ENCODE measurements at regions not wholly inside any gene's neighbourhood (a gene's known extent, or its start where the extent isn't known, plus 50 kb on each side); places are given as distances from the start of the nearest gene placed in this dataset.
"Not testable (repeated sequence)": the region's sequence is repeated elsewhere in the genome, so short reads cannot be mapped to it uniquely, and the experiment has no call there.

GRCh38 chr15:99453637-99454030 is 112.2 kb upstream of the MEF2A start:
- TF ChIP-seq Cebpa-rat (IDR thresholded peaks at IDR 0.05), result no peak
- H3K27ac ChIP-seq, result peak overlapping the region; percentile 77 to 98 (median 95)
- peak overlapping the region; percentile 90 to 98 (median 95) for H3K4me2 ChIP-seq
- H3K4me1 ChIP-seq, result peaks cover 74 to 95% (median 87%) of the 10 kb centered on the region in 10 experiments
- H3K9me3 ChIP-seq (replicated peaks in 1 of 11), result peaks cover 0 to 17% (median 6%) of the 10 kb centered on the region in 11 experiments; a peak in 9 of 22 replicates
- no peaks in the 10 kb centered on the region for H4K20me1 ChIP-seq
- H3K27me3 ChIP-seq, result no peaks in the 10 kb centered on the region
- H3K9ac ChIP-seq, result peak overlapping the region; percentile 60 to 86 (median 80); a peak in 20 of 22 replicates
- no peaks in the 10 kb centered on the region for H3K36me3 ChIP-seq
- peak overlapping the region in 5 of 10 experiments; percentile 5 to 62 (median 48); a peak in 10 of 20 replicates for H3K4me3 ChIP-seq

GRCh38 chr15:99454107-99454809 is 111.5 kb upstream of the MEF2A start:
- Histone ChIP-seq H3K27me3 (no peaks in the 10 kb centered on the region), H3K4me2 (peak overlapping the region; percentile 90 to 98 (median 95))

GRCh38 chr15:99454941-99455788 is 110.6 kb upstream of the MEF2A start:
- Histone ChIP-seq H3K9me3 (replicated peaks in 1 of 11) (peaks cover 0 to 23% (median 12%) of the 10 kb centered on the region in 11 experiments; a peak in 18 of 22 replicates), H3K27ac (peak overlapping the region; percentile 62 to 98 (median 95)), H3K36me3 (no peaks in the 10 kb centered on the region), H3K4me2 (peak overlapping the region; percentile 90 to 98 (median 95)), H3K4me1 (peaks cover 64 to 84% (median 72%) of the 10 kb centered on the region in 10 experiments), H4K20me1 (no peaks in the 10 kb centered on the region), H3K27me3 (no peaks in the 10 kb centered on the region), H3K4me3 (peak overlapping the region in 3 of 10 experiments; percentile 21 to 48 (median 37); a peak in 7 of 20 replicates), H3K9ac (peak overlapping the region; percentile 48 to 86 (median 81); a peak in 21 of 22 replicates)
- TF ChIP-seq Cebpa-rat (IDR thresholded peaks at IDR 0.05), result no peak

More at GRCh38 chr15:99454107-99454809, 111.5 kb upstream of the MEF2A start:
- H3K36me3 ChIP-seq, result no peaks in the 10 kb centered on the region
- peak overlapping the region in 3 of 10 experiments; percentile 37 to 48 (median 47); a peak in 9 of 20 replicates for H3K4me3 ChIP-seq
- no peak for TF ChIP-seq Cebpa-rat (IDR thresholded peaks at IDR 0.05)
- H3K4me1 ChIP-seq, result peaks cover 68 to 89% (median 81%) of the 10 kb centered on the region in 10 experiments
- no peaks in the 10 kb centered on the region for H4K20me1 ChIP-seq
- H3K9me3 ChIP-seq (replicated peaks in 1 of 11), result peaks cover 0 to 17% (median 6%) of the 10 kb centered on the region in 11 experiments; a peak in 9 of 22 replicates
- H3K9ac ChIP-seq, result peak overlapping the region; percentile 48 to 86 (median 81); a peak in 20 of 22 replicates
- peak overlapping the region; percentile 87 to 98 (median 95); a peak in 21 of 22 replicates for H3K27ac ChIP-seq

GRCh38 chr15:99455789-99456160 is 110.0 kb upstream of the MEF2A start:
- Histone ChIP-seq H3K9me3 (replicated peaks in 1 of 11) (peaks cover 5 to 27% (median 18%) of the 10 kb centered on the region in 11 experiments; a peak in 20 of 22 replicates), H3K9ac (peak overlapping the region in 7 of 11 experiments; percentile 4 to 82 (median 80); a peak in 7 of 22 replicates), H4K20me1 (no peaks in the 10 kb centered on the region), H3K27ac (peak overlapping the region in 9 of 11 experiments; percentile 62 to 98 (median 95); a peak in 16 of 22 replicates), H3K4me1 (peaks cover 60 to 81% (median 69%) of the 10 kb centered on the region in 10 experiments), H3K36me3 (no peaks in the 10 kb centered on the region), H3K4me3 (no peak overlapping the region), H3K27me3 (no peaks in the 10 kb centered on the region), H3K4me2 (peak overlapping the region; percentile 90 to 98 (median 95))
- no peak for TF ChIP-seq Cebpa-rat (IDR thresholded peaks at IDR 0.05)

GRCh38 chr15:99464137-99464536 is 101.6 kb upstream of the MEF2A start:
- no peak for TF ChIP-seq Cebpa-rat (IDR thresholded peaks at IDR 0.05)
- Histone ChIP-seq H3K4me1 (peaks cover 9 to 33% (median 15%) of the 10 kb centered on the region in 10 experiments; a peak in 18 of 20 replicates), H3K9ac (no peak overlapping the region), H4K20me1 (no peaks in the 10 kb centered on the region), H3K27ac (no peak overlapping the region), H3K9me3 (replicated peaks in 1 of 11) (peaks cover 52 to 86% (median 72%) of the 10 kb centered on the region in 11 experiments), H3K4me3 (no peak overlapping the region), H3K36me3 (no peaks in the 10 kb centered on the region; a peak in 1 of 22 replicates), H3K4me2 (no peak overlapping the region), H3K27me3 (no peaks in the 10 kb centered on the region)

- Histone ChIP-seq H3K9ac (no peak overlapping the region), H3K4me3 (no peak overlapping the region), H3K4me2 (peak overlapping the region in 2 of 11 experiments; percentile 38 to 44; a peak in 3 of 22 replicates), H4K20me1 (no peaks in the 10 kb centered on the region), H3K36me3 (no peaks in the 10 kb centered on the region; a peak in 1 of 22 replicates), H3K9me3 (replicated peaks in 1 of 11) (peaks cover 45 to 71% (median 60%) of the 10 kb centered on the region in 11 experiments), H3K4me1 (peaks cover 0 to 25% (median 6%) of the 10 kb centered on the region in 10 experiments; a peak in 11 of 20 replicates), H3K27me3 (no peaks in the 10 kb centered on the region), H3K27ac (peak overlapping the region in 3 of 11 experiments; percentile 6 to 30 (median 22); a peak in 1 of 22 replicates)
- no peak for TF ChIP-seq Cebpa-rat (IDR thresholded peaks at IDR 0.05)
These were observed 99.0 kb upstream of the MEF2A start for GRCh38 chr15:99466701-99467337.

- TF ChIP-seq Cebpa-rat (IDR thresholded peaks at IDR 0.05), result no peak
- H3K4me1 ChIP-seq, result peaks cover 0 to 29% (median 10%) of the 10 kb centered on the region in 10 experiments; a peak in 12 of 20 replicates
- no peaks in the 10 kb centered on the region for H4K20me1 ChIP-seq
- H3K27me3 ChIP-seq, result no peaks in the 10 kb centered on the region
- no peak overlapping the region for H3K9ac ChIP-seq
- no peaks in the 10 kb centered on the region; a peak in 1 of 22 replicates for H3K36me3 ChIP-seq
- peak overlapping the region in 4 of 11 experiments; percentile 6 to 30 (median 17); a peak in 1 of 22 replicates for H3K27ac ChIP-seq
- peaks cover 41 to 66% (median 57%) of the 10 kb centered on the region in 11 experiments for H3K9me3 ChIP-seq (replicated peaks in 1 of 11)
- H3K4me2 ChIP-seq, result peak overlapping the region in 2 of 11 experiments; percentile 38 to 44; a peak in 3 of 22 replicates
- H3K4me3 ChIP-seq, result no peak overlapping the region
These were observed 98.5 kb upstream of the MEF2A start for GRCh38 chr15:99467338-99467720.

GRCh38 chr15:99467853-99468464 is 97.8 kb upstream of the MEF2A start:
- H3K4me3 ChIP-seq, result no peak overlapping the region
- H3K4me2 ChIP-seq, result 0 out of 22 replicates have a peak overlapping the region, but pooled peaks of 1 of the 11 experiments have one; percentile 21
- H3K27me3 ChIP-seq, result no peaks in the 10 kb centered on the region
- H3K9ac ChIP-seq, result no peak overlapping the region
- H3K9me3 ChIP-seq (replicated peaks in 1 of 11), result peaks cover 34 to 59% (median 50%) of the 10 kb centered on the region in 11 experiments
- peak overlapping the region in 4 of 11 experiments; percentile 6 to 23 (median 17); a peak in 2 of 22 replicates for H3K27ac ChIP-seq
- no peak for TF ChIP-seq Cebpa-rat (IDR thresholded peaks at IDR 0.05)
- no peaks in the 10 kb centered on the region for H4K20me1 ChIP-seq
- peaks cover 6 to 36% (median 16%) of the 10 kb centered on the region in 10 experiments for H3K4me1 ChIP-seq
- no peaks in the 10 kb centered on the region; a peak in 1 of 22 replicates for H3K36me3 ChIP-seq

- H3K4me1 ChIP-seq, result peaks cover 28 to 58% (median 38%) of the 10 kb centered on the region in 10 experiments
- H3K36me3 ChIP-seq, H3K27ac ChIP-seq, H3K27me3 ChIP-seq, H3K9ac ChIP-seq, H4K20me1 ChIP-seq, H3K4me3 ChIP-seq: not testable (repeated sequence)
- peaks cover 12 to 37% (median 28%) of the 10 kb centered on the region in 11 experiments; a peak in 21 of 22 replicates for H3K9me3 ChIP-seq (replicated peaks in 1 of 11)
- 0 out of 22 replicates have a peak overlapping the region, but pooled peaks of 1 of the 11 experiments have one; percentile 13 for H3K4me2 ChIP-seq
These were observed 95.6 kb upstream of the MEF2A start for GRCh38 chr15:99470204-99470603.

All from BLaER1 treated with 17β-estradiol and CSF1 and Interleukin-3, amounts not matched to agents 10 nM and 100 nM (cell line).